GM23248 (cell line): ENCODE measurements at regions not wholly inside any gene's neighbourhood (a gene's known extent, or its start where the extent isn't known, plus 50 kb on each side); places are given as distances from the start of the nearest gene placed in this dataset.

ENCODE experiments used
- DNase-seq: peaks from one replicate; pipeline ENCODE4 v3.0.0-alpha.2; 2015
- H2AFZ ChIP-seq: fragments of 200-600 bp; sonication (generic); 2 replicates; pipeline ENCODE4 v1.6.1; 2016; ENCODE audit warnings: antibody characterized with exemption
- H3F3A ChIP-seq: fragments of 200-600 bp; sonication (generic); 2 replicates; pipeline ENCODE4 v1.6.1; 2016; ENCODE audit warnings: mild to moderate bottlenecking, antibody characterized with exemption, mixed run types; ENCODE audit not compliant: insufficient read depth
- H3K27ac ChIP-seq: fragments of 200-600 bp; sonication (generic); 2 replicates; pipeline ENCODE4 v1.5.1; 2016; ENCODE audit warnings: mild to moderate bottlenecking
- H3K27me3 ChIP-seq: fragments of 200-600 bp; sonication (generic); replicated peaks from 2 replicates; pipeline ENCODE4 v1.6.1; 2016; ENCODE audit warnings: mild to moderate bottlenecking; ENCODE audit not compliant: insufficient read depth
- H3K36me3 ChIP-seq: fragments of 200-600 bp; sonication (generic); 2 replicates; pipeline ENCODE4 v1.6.1; 2016; ENCODE audit warnings: low read depth, mild to moderate bottlenecking
- H3K4me1 ChIP-seq: fragments of 200-600 bp; sonication (generic); 2 replicates; pipeline ENCODE4 v1.6.1; 2016; ENCODE audit warnings: mild to moderate bottlenecking; ENCODE audit not compliant: insufficient read depth
- H3K4me2 ChIP-seq: fragments of 200-600 bp; sonication (generic); one replicate; pipeline ENCODE4 v1.6.1; 2016; ENCODE audit warnings: mild to moderate bottlenecking; ENCODE audit not compliant: unreplicated experiment
- H3K4me3 ChIP-seq: fragments of 200-600 bp; sonication (generic); 2 replicates; pipeline ENCODE4 v1.5.1; 2016; ENCODE audit warnings: mild to moderate bottlenecking
- H3K79me2 ChIP-seq: fragments of 200-600 bp; sonication (generic); 2 replicates; pipeline ENCODE4 v1.6.1; 2016; ENCODE audit warnings: mild to moderate bottlenecking; ENCODE audit not compliant: insufficient read depth
- H3K9ac ChIP-seq: fragments of 200-600 bp; sonication (generic); 2 replicates; pipeline ENCODE4 v1.6.1; 2016; ENCODE audit warnings: mild to moderate bottlenecking
- H3K9me2 ChIP-seq: fragments of 200-600 bp; sonication (generic); 2 replicates; pipeline ENCODE4 v1.6.1; 2016; ENCODE audit warnings: mixed run types, mild to moderate bottlenecking, moderate library complexity; ENCODE audit not compliant: insufficient read depth
- H3K9me3 ChIP-seq: fragments of 200-600 bp; sonication (generic); one replicate; pipeline ENCODE4 v1.6.1; 2017; ENCODE audit warnings: low read depth
- H4K20me1 ChIP-seq: fragments of 200-600 bp; sonication (generic); 2 replicates; pipeline ENCODE4 v1.6.0; 2016; ENCODE audit not compliant: insufficient read depth
- EZH2 ChIP-seq: fragments of 200-600 bp; sonication (generic); IDR thresholded peaks from 2 replicates; pipeline ENCODE4 v1.6.1; 2018; ENCODE audit warnings: antibody characterized with exemption, mild to moderate bottlenecking; ENCODE audit not compliant: insufficient read depth, poor library complexity, severe bottlenecking
- EZH2phosphoT487 ChIP-seq: fragments of 200-600 bp; sonication (generic); IDR thresholded peaks from 2 replicates; pipeline ENCODE4 v1.6.1; 2018; ENCODE audit warnings: antibody characterized with exemption, moderate library complexity, mild to moderate bottlenecking, low read depth; ENCODE audit not compliant: insufficient read depth
- WGBS, 2 experiments: methylation state at CpG; one replicate each; pipeline ENCODE4 v1.1.6; 2015 to 2017; ENCODE audit warnings: low lambda C conversion rate in 2 of 2, low coverage in 1 of 2; ENCODE audit errors: missing lambda C conversion rate in 2 of 2; 5-methylcytosine and 5-hydroxymethylcytosine counted together
- in situ Hi-C: fragments of 300-500 bp; cut with MboI; formaldehyde crosslinking; loops from 2 replicates; pipeline ENCODE4 v1.15.0; 2020

- Histone ChIP-seq H2AFZ (no peak overlapping the region), H3K27ac (no peak overlapping the region), H3K4me1 (0 out of 2 replicates have a peak, but pooled peaks cover 4% of the 10 kb centered on the region), H3K9me2 (no peaks in the 10 kb centered on the region), H3K9me3 (no peaks in the 10 kb centered on the region), H3K79me2 (no peaks in the 10 kb centered on the region), H3K4me3 (no peak overlapping the region), H3K4me2 (no peak overlapping the region), H3K9ac (no peak overlapping the region), H3K27me3 (0 out of 2 replicates have a peak, but pooled peaks cover 3% of the 10 kb centered on the region), H4K20me1 (no peaks in the 10 kb centered on the region), H3F3A (no peaks in the 10 kb centered on the region), H3K36me3 (no peaks in the 10 kb centered on the region)
- TF ChIP-seq EZH2phosphoT487 (no peak), EZH2 (no peak)
- in situ Hi-C loops = no loop called here
- DNase-seq = no peak
- 67 to 69% methylated on average over 13 of the region's 13 CpGs for WGBS, 2 experiments
These were observed 125.8 kb upstream of the GLI2 start for GRCh38 chr2:120609826-120610395.

DNA sequence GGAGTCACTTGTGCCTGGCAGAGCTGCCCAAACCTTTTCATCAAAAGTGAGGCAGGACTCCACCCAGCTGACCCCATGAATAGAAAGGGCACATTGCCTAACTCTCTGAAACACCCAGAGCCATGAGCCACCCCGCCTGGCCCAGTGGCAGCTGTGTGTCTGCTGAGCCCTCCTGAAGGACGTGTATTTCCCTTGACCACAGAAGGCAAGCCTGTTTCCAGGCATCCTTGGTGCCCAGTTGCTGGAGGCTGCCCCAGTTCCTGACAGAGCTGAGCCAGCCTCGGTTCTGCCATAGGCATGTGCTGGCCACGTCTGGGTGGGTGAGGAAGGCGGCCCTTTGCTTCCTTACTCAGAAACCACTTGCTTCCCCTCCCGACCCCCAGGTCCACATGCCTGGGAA is 124.7 kb upstream of the GLI2 start:
- Histone ChIP-seq H3F3A (no peaks in the 10 kb centered on the region), H3K9me2 (no peaks in the 10 kb centered on the region), H3K4me3 (no peak overlapping the region), H3K4me1 (0 out of 2 replicates have a peak, but pooled peaks cover 4% of the 10 kb centered on the region), H3K36me3 (no peaks in the 10 kb centered on the region), H3K9ac (no peak overlapping the region), H3K4me2 (no peak overlapping the region), H3K27ac (no peak overlapping the region), H4K20me1 (no peaks in the 10 kb centered on the region), H3K27me3 (0 out of 2 replicates have a peak, but pooled peaks cover 3% of the 10 kb centered on the region), H2AFZ (no peak overlapping the region), H3K79me2 (no peaks in the 10 kb centered on the region), H3K9me3 (no peaks in the 10 kb centered on the region)
- DNase-seq = no peak
- WGBS, 2 experiments = 65 to 73% methylated on average over 6 of the region's 6 CpGs
- in situ Hi-C loops = no loop called here
- TF ChIP-seq EZH2phosphoT487 (no peak), EZH2 (no peak)

- 87% methylated on average over 12 to 13 of the region's 13 CpGs for WGBS, 2 experiments
- DNase-seq = no peak
- Histone ChIP-seq H3K4me2 (no peak overlapping the region), H3K79me2 (no peaks in the 10 kb centered on the region), H3K9ac (no peak overlapping the region), H3K4me3 (no peak overlapping the region), H4K20me1 (no peaks in the 10 kb centered on the region), H3K9me3 (no peaks in the 10 kb centered on the region), H3K27me3 (0 out of 2 replicates have a peak, but pooled peaks cover 3% of the 10 kb centered on the region), H3K27ac (no peak overlapping the region), H3K36me3 (no peaks in the 10 kb centered on the region), H3K4me1 (peaks cover 6% of the 10 kb centered on the region; the same call in 1 of the 2 replicates), H3K9me2 (no peaks in the 10 kb centered on the region), H3F3A (no peaks in the 10 kb centered on the region), H2AFZ (no peak overlapping the region)
- no peak for TF ChIP-seq EZH2phosphoT487
- no peak for TF ChIP-seq EZH2
- in situ Hi-C loops = no loop called here
These were observed 123.7 kb upstream of the GLI2 start for GRCh38 chr2:120611961-120612360.

DNA sequence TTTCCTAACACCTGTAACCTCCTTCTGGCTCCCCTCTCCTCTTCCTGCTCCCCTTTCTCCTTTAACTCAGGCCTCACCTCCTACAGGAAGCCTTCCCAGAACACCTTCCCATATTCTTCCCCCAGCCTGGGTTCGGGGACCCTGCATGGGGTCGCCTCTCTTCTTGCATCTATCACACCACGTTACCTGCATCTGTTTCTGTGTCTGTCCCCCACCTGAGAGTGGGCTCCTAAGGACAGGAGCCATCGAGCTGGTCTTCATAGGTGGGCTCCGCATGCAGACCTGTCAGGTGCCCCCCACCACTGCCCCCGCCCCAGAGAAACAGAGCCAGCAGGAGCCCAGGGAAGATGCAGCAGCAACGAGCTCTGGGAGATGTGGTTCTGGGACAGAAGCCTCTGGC is 123.2 kb upstream of the GLI2 start:
- no peaks in the 10 kb centered on the region for H3K9me3 ChIP-seq
- TF ChIP-seq EZH2phosphoT487 = no peak
- H3K9me2 ChIP-seq = no peaks in the 10 kb centered on the region
- no peak for DNase-seq
- H4K20me1 ChIP-seq = no peaks in the 10 kb centered on the region
- no peak overlapping the region for H3K4me3 ChIP-seq
- H3K4me2 ChIP-seq = no peak overlapping the region
- H3K27ac ChIP-seq = no peak overlapping the region
- 54 to 60% methylated on average over 7 of the region's 7 CpGs for WGBS, 2 experiments
- no peaks in the 10 kb centered on the region for H3F3A ChIP-seq
- H3K36me3 ChIP-seq = no peaks in the 10 kb centered on the region
- no peak overlapping the region for H2AFZ ChIP-seq
- peaks cover 9% of the 10 kb centered on the region; the same call in 1 of the 2 replicates for H3K4me1 ChIP-seq
- H3K79me2 ChIP-seq = no peaks in the 10 kb centered on the region
- H3K27me3 ChIP-seq = 0 out of 2 replicates have a peak, but pooled peaks cover 3% of the 10 kb centered on the region
- in situ Hi-C loops = no loop called here
- no peak overlapping the region for H3K9ac ChIP-seq
